Mesothelial cell of epicardium (in vitro differentiated cells): ENCODE measurements at regions not wholly inside any gene's neighbourhood (a gene's known extent, or its start where the extent isn't known, plus 50 kb on each side); places are given as distances from the start of the nearest gene placed in this dataset.

ENCODE experiments used
- DNase-seq, 2 experiments: peaks; one replicate each; pipeline ENCODE4 v3.0.0; 2021; ENCODE audit warnings: low spot score in 2 of 2; ENCODE audit not compliant: unreplicated experiment in 2 of 2
- H3K27ac Mint-ChIP-seq: 2 replicates; pipeline ENCODE4 v1.8.0; 2021; ENCODE audit warnings: mixed read lengths
- H3K27me3 Mint-ChIP-seq: 2 replicates; pipeline ENCODE4 v1.8.0; 2021; ENCODE audit warnings: low read depth, mixed read lengths
- H3K36me3 Mint-ChIP-seq: 2 replicates; pipeline ENCODE4 v1.8.0; 2021; ENCODE audit warnings: mixed read lengths
- H3K4me1 Mint-ChIP-seq: 2 replicates; pipeline ENCODE4 v1.8.0; 2021; ENCODE audit warnings: mixed read lengths
- H3K4me3 Mint-ChIP-seq: 2 replicates; pipeline ENCODE4 v1.8.0; 2021; ENCODE audit warnings: mild to moderate bottlenecking, moderate library complexity, mixed read lengths
- H3K9me3 Mint-ChIP-seq: 2 replicates; pipeline ENCODE4 v1.8.0; 2021; ENCODE audit warnings: mixed read lengths
- TF ChIP-seq, protein P1 (sequence below): fragments of 200-600 bp; sonication (generic); IDR thresholded peaks from one replicate; pipeline ENCODE4 v1.5.0; 2021; ENCODE audit warnings: antibody characterized with exemption; ENCODE audit not compliant: unreplicated experiment

GRCh38 chr18:78767648-78768071 lies 212.0 kb upstream of the SALL3 start:
- Mint-ChIP-seq H3K9me3 (peaks cover 4% of the 10 kb centered on the region), H3K4me1 (peaks cover 3% of the 10 kb centered on the region), H3K36me3 (no peaks in the 10 kb centered on the region), H3K27ac (no peak overlapping the region), H3K4me3 (no peak overlapping the region), H3K27me3 (peaks cover 7% of the 10 kb centered on the region)
- TF ChIP-seq, protein P1, sequence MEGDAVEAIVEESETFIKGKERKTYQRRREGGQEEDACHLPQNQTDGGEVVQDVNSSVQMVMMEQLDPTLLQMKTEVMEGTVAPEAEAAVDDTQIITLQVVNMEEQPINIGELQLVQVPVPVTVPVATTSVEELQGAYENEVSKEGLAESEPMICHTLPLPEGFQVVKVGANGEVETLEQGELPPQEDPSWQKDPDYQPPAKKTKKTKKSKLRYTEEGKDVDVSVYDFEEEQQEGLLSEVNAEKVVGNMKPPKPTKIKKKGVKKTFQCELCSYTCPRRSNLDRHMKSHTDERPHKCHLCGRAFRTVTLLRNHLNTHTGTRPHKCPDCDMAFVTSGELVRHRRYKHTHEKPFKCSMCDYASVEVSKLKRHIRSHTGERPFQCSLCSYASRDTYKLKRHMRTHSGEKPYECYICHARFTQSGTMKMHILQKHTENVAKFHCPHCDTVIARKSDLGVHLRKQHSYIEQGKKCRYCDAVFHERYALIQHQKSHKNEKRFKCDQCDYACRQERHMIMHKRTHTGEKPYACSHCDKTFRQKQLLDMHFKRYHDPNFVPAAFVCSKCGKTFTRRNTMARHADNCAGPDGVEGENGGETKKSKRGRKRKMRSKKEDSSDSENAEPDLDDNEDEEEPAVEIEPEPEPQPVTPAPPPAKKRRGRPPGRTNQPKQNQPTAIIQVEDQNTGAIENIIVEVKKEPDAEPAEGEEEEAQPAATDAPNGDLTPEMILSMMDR: no peak
- DNase-seq: no peak

DNA sequence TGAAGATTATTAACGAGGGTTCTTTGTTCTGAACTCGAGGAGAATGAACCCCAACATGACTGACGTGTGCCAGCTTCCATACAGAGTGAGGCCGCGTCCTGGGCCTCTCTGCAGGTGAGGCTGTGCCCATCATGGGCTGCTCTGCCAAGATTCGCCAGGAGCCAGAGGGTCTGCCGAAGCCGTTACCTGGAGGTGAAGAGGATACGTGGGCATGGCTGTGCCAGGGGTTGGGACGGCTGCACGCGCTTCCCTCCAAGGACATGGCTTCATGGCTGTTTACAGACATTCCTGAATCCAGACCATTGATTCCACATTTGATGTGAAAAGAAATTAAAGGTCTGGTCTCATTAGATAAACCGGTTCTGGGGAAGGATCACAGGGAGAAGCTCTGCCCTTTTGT lies 211.4 kb upstream of the SALL3 start:
- H3K4me1 Mint-ChIP-seq: peaks cover 3% of the 10 kb centered on the region
- no peaks in the 10 kb centered on the region for H3K36me3 Mint-ChIP-seq
- no peak overlapping the region for H3K4me3 Mint-ChIP-seq
- no peaks in the 10 kb centered on the region for H3K9me3 Mint-ChIP-seq
- peaks cover 7% of the 10 kb centered on the region for H3K27me3 Mint-ChIP-seq
- no peak overlapping the region for H3K27ac Mint-ChIP-seq
- TF ChIP-seq, protein P1: no peak
- DNase-seq: no peak

DNA sequence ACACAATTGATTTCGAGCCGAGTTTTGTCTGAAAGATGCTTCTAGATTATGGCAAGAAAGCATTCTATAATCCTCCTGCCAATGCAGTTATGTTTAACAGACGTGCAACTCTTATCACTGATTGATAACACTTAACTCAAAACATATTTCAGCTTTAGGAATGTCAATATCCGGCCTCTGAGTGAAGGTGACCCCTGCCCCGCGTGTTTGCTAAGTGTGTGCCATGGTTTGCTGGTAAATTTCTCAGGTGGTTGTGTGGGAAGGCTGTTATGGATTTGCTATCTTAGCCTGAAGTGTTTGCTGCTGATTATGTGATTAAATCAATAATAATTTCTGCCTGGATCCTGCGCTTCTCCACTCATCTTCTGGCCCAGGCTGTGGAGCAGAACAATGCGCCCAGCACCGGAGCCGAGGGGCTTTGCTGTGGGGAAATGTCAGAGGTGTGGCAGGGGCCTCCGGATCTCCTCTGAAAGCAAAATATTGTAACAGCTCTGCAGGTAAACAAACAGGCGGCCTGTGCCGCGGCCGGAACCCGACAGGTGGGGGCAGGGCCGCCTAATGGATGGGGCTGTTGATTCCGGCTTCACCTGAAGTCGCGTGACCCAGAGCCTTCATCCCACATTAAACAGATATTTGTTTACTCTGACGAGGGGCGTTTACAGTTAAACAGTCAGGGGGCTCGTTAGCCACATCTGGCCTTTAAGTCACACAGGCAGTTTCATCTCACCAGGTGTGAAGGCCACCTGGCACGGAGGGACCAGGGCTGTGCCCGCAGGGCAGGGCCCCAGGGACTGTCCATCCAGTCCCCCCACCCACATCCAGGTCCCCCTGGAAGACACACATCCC lies 210.7 kb upstream of the SALL3 start:
- Mint-ChIP-seq H3K4me3 (no peak overlapping the region), H3K9me3 (no peaks in the 10 kb centered on the region), H3K36me3 (no peaks in the 10 kb centered on the region), H3K27ac (no peak overlapping the region), H3K4me1 (peaks cover 4% of the 10 kb centered on the region), H3K27me3 (peaks cover 7% of the 10 kb centered on the region)
- no peak for DNase-seq
- TF ChIP-seq, protein P1: no peak

GRCh38 chr18:78769502-78770105 lies 210.0 kb upstream of the SALL3 start:
- Mint-ChIP-seq H3K4me3 (no peak overlapping the region), H3K36me3 (no peaks in the 10 kb centered on the region), H3K4me1 (peaks cover 11% of the 10 kb centered on the region), H3K27me3 (peaks cover 7% of the 10 kb centered on the region), H3K9me3 (no peaks in the 10 kb centered on the region), H3K27ac (no peak overlapping the region)
- no peak for DNase-seq
- TF ChIP-seq, protein P1: no peak

DNA sequence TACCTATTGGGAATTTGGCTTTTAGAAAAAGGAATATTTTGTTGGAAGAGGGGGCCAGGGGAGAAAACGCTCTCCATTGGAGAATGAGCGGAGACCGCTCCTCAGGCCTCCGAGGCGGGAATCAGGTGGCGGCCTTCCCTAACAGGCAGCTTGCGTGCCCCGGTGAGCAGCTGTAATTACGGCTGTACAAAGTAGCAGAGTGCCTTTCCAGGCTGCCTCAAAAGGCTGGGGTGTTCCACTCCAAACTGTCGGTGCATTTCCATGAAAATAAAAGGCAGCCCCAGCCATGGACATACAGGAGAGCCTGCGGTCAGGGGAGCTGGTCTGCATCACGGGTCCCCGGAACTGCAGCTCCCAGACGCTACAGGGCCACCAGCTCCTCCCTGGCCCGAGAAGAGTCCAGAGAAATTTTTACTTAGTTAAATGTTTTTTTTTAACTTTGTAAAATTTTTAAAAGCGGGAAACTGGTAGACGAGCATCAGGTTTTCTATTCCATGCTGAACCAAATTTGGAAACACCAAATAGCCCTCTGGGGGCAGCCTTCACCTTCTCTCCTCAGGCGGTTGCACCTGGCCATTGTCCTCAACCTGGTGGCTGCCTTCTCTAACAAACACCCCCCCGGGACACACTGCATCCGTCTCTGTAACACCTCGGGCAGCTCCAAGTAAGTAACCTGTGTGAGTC lies 209.3 kb upstream of the SALL3 start:
- TF ChIP-seq, protein P1: no peak
- Mint-ChIP-seq H3K9me3 (no peaks in the 10 kb centered on the region), H3K36me3 (no peaks in the 10 kb centered on the region), H3K27me3 (peaks cover 7% of the 10 kb centered on the region), H3K4me3 (no peak overlapping the region), H3K27ac (no peak overlapping the region), H3K4me1 (peaks cover 11% of the 10 kb centered on the region)
- DNase-seq: no peak
